ENCODE measurements at regions not wholly inside any gene's neighbourhood (a gene's known extent, or its start where the extent isn't known, plus 50 kb on each side); places are given as distances from the start of the nearest gene placed in this dataset.
A peak's percentile ranks its signal among the peaks of the same experiment; 100 is the strongest.

DNA sequence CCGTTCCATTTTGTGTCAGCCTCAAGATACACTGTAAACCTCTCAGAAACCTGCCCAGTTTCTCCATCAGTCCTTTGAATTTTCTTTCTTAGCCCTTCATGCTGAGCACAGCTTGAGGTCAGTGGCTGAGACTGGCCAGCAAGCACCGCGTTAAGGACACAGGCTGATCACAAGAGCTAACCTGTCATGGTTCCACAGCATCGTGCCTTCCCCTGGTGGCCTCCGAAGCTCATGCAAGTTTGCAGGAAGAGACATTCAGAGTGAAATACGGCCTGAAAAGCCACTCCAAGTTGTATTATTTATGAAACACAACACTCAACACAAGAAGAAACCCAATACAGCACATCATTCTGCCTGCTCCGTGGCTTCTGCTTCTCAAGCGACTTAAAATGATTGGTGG is 57.0 kb upstream of the PFKP start:
- Histone ChIP-seq H3K27me3 (ENCODE audit: insufficient read depth, low read length) (peaks cover 35% of the 10 kb centered on the region), H3K4me1 (ENCODE audit: insufficient read depth, low read length) (no peaks in the 10 kb centered on the region), H3K36me3 (ENCODE audit: insufficient read depth, low read length) (no peaks in the 10 kb centered on the region), H2AFZ (ENCODE audit: low read length) (no peak overlapping the region), H3K79me2 (ENCODE audit: insufficient read depth, low read length) (no peaks in the 10 kb centered on the region), H4K20me1 (ENCODE audit: insufficient read depth, low read length) (no peaks in the 10 kb centered on the region), H3K4me2 (ENCODE audit: insufficient read depth, low read length) (no peak overlapping the region), H3K9me3 (ENCODE audit: low read depth, low read length) (peaks cover 3% of the 10 kb centered on the region), H3K27ac (ENCODE audit: low read depth, low read length) (no peak overlapping the region), H3K4me3 (ENCODE audit: insufficient read depth, low read length) (no peak overlapping the region)
- no peak for TF ChIP-seq CTCF (IDR thresholded peaks at IDR 0.05; ENCODE audit: extremely low read depth, low read depth, low read length)
- DNase-seq (ENCODE audit: insufficient read length, low spot score, missing footprints), result no peak

GRCh38 chr10:3009341-3009740 is 58.0 kb upstream of the PFKP start:
- no peak for TF ChIP-seq CTCF (IDR thresholded peaks at IDR 0.05; ENCODE audit: extremely low read depth, low read depth, low read length)

DNA sequence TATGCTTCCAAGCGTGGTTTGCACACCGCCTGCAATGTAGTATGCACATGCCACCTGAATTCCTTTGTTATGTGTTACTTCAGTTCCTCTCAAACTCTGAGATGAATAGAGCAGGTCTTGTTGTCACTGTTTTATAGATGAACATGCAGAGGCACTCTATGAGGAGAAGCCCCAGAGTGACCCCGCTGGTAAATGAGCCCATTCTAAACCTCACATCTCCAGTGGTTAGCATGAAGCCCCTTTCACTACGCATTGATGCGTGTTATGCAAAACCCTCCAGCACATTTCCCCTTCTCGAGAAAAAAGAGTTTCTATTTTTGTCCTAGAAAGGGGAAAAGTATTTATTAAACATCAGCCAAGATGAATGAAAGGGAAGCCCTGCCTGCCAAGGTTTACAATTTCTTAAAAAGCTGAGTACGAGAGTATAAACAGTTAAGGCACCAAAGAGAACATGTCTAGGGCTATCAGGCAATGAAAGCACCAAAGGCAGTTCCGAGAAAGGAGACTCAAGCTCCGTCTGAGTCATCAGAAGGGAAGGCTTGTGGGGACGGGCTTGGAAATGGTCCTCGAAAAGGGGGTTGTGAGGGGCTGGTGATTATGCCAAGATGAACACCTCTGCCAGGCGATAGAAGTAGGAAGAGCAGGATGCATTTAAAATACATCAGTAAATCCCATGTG is 58.7 kb upstream of the PFKP start:
- no peaks in the 10 kb centered on the region for H3K79me2 ChIP-seq (ENCODE audit: insufficient read depth, low read length)
- H3K4me1 ChIP-seq (ENCODE audit: insufficient read depth, low read length), result no peaks in the 10 kb centered on the region
- DNase-seq (ENCODE audit: insufficient read length, low spot score, missing footprints), result peak; percentile 76
- TF ChIP-seq CTCF (IDR thresholded peaks at IDR 0.05; ENCODE audit: extremely low read depth, low read depth, low read length), result no peak
- H3K27me3 ChIP-seq (ENCODE audit: insufficient read depth, low read length), result peaks cover 22% of the 10 kb centered on the region
- no peak overlapping the region for H3K4me2 ChIP-seq (ENCODE audit: insufficient read depth, low read length)
- no peaks in the 10 kb centered on the region for H3K36me3 ChIP-seq (ENCODE audit: insufficient read depth, low read length)
- H2AFZ ChIP-seq (ENCODE audit: low read length), result no peak overlapping the region
- no peaks in the 10 kb centered on the region for H4K20me1 ChIP-seq (ENCODE audit: insufficient read depth, low read length)
- H3K9me3 ChIP-seq (ENCODE audit: low read depth, low read length), result peaks cover 3% of the 10 kb centered on the region
- no peak overlapping the region for H3K4me3 ChIP-seq (ENCODE audit: insufficient read depth, low read length)
- no peak overlapping the region for H3K27ac ChIP-seq (ENCODE audit: low read depth, low read length)

More at GRCh38 chr10:3009341-3009740, 58.0 kb upstream of the PFKP start:
- H3K79me2 ChIP-seq (ENCODE audit: insufficient read depth, low read length), result no peaks in the 10 kb centered on the region
- peaks cover 27% of the 10 kb centered on the region for H3K27me3 ChIP-seq (ENCODE audit: insufficient read depth, low read length)
- no peaks in the 10 kb centered on the region for H3K36me3 ChIP-seq (ENCODE audit: insufficient read depth, low read length)
- H4K20me1 ChIP-seq (ENCODE audit: insufficient read depth, low read length), result no peaks in the 10 kb centered on the region
- H3K4me3 ChIP-seq (ENCODE audit: insufficient read depth, low read length), result no peak overlapping the region
- no peak for DNase-seq (ENCODE audit: insufficient read length, low spot score, missing footprints)
- H2AFZ ChIP-seq (ENCODE audit: low read length), result no peak overlapping the region
- H3K4me1 ChIP-seq (ENCODE audit: insufficient read depth, low read length), result no peaks in the 10 kb centered on the region
- peaks cover 3% of the 10 kb centered on the region for H3K9me3 ChIP-seq (ENCODE audit: low read depth, low read length)
- no peak overlapping the region for H3K4me2 ChIP-seq (ENCODE audit: insufficient read depth, low read length)
- H3K27ac ChIP-seq (ENCODE audit: low read depth, low read length), result no peak overlapping the region

- Histone ChIP-seq H3K9me3 (ENCODE audit: low read depth, low read length) (no peaks in the 10 kb centered on the region), H2AFZ (ENCODE audit: low read length) (no peak overlapping the region), H3K4me3 (ENCODE audit: insufficient read depth, low read length) (no peak overlapping the region), H3K4me1 (ENCODE audit: insufficient read depth, low read length) (no peaks in the 10 kb centered on the region), H3K4me2 (ENCODE audit: insufficient read depth, low read length) (no peak overlapping the region), H4K20me1 (ENCODE audit: insufficient read depth, low read length) (no peaks in the 10 kb centered on the region), H3K79me2 (ENCODE audit: insufficient read depth, low read length) (no peaks in the 10 kb centered on the region), H3K27me3 (ENCODE audit: insufficient read depth, low read length) (peaks cover 26% of the 10 kb centered on the region), H3K36me3 (ENCODE audit: insufficient read depth, low read length) (no peaks in the 10 kb centered on the region), H3K27ac (ENCODE audit: low read depth, low read length) (no peak overlapping the region)
- TF ChIP-seq CTCF (IDR thresholded peaks at IDR 0.05; ENCODE audit: extremely low read depth, low read depth, low read length), result no peak
- no peak for DNase-seq (ENCODE audit: insufficient read length, low spot score, missing footprints)
Observed at GRCh38 chr10:3006607-3007006, 60.7 kb upstream of the PFKP start.

Data from osteoblast (primary cell).